ENCODE measurements at regions not wholly inside any gene's neighbourhood (a gene's known extent, or its start where the extent isn't known, plus 50 kb on each side); places are given as distances from the start of the nearest gene placed in this dataset.

DNA sequence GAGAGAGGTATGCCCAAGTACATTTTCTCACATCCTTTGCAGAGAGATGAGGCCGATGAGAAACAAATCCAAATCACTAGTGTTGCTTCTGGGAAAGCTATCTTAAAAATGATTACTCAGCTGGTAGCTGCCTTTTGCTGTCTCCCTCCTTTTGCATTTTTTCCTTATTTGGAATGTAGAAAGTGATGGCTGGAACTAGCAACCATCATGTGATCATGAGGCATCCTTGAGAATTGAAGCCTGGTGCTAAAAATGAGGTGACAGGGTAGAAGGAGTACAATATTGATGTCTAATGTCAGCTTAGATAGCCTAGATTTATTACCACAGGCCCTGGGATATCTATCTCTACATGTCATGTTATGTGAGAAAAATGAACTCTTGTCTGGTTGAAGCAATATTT, 109.3 kb upstream of the TAF11L2 start:
- H3K36me3 Mint-ChIP-seq (ENCODE audit: low read depth) = peaks cover 3% of the 10 kb centered on the region
- H3K9me3 Mint-ChIP-seq = no peaks in the 10 kb centered on the region
- H3K4me3 Mint-ChIP-seq = no peak overlapping the region
- no peaks in the 10 kb centered on the region for H3K4me1 Mint-ChIP-seq
- no peak overlapping the region for H3K27ac Mint-ChIP-seq
- TF ChIP-seq, protein P1, sequence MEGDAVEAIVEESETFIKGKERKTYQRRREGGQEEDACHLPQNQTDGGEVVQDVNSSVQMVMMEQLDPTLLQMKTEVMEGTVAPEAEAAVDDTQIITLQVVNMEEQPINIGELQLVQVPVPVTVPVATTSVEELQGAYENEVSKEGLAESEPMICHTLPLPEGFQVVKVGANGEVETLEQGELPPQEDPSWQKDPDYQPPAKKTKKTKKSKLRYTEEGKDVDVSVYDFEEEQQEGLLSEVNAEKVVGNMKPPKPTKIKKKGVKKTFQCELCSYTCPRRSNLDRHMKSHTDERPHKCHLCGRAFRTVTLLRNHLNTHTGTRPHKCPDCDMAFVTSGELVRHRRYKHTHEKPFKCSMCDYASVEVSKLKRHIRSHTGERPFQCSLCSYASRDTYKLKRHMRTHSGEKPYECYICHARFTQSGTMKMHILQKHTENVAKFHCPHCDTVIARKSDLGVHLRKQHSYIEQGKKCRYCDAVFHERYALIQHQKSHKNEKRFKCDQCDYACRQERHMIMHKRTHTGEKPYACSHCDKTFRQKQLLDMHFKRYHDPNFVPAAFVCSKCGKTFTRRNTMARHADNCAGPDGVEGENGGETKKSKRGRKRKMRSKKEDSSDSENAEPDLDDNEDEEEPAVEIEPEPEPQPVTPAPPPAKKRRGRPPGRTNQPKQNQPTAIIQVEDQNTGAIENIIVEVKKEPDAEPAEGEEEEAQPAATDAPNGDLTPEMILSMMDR (IDR thresholded peaks at IDR 0.05; ENCODE audit: unreplicated experiment in 3 of 3) = no peak
- H3K27me3 Mint-ChIP-seq (ENCODE audit: low read depth) = no peaks in the 10 kb centered on the region

GRCh38 chr5:17394086-17394485, 103.9 kb upstream of the TAF11L2 start:
- Mint-ChIP-seq H3K36me3 (ENCODE audit: low read depth) (peaks cover 3% of the 10 kb centered on the region), H3K9me3 (peaks cover 7% of the 10 kb centered on the region), H3K27ac (peak overlapping the region in 1 of 3 experiments; percentile 1), H3K27me3 (ENCODE audit: low read depth) (no peaks in the 10 kb centered on the region), H3K4me1 (no peaks in the 10 kb centered on the region), H3K4me3 (no peak overlapping the region)
- TF ChIP-seq, protein P1 (IDR thresholded peaks at IDR 0.05; ENCODE audit: unreplicated experiment in 3 of 3) = no peak

- Mint-ChIP-seq H3K27me3 (ENCODE audit: low read depth) (peaks cover under 1% of the 10 kb centered on the region), H3K4me3 (no peak overlapping the region), H3K9me3 (peaks cover 7% of the 10 kb centered on the region), H3K27ac (peak overlapping the region in 1 of 3 experiments; percentile 31), H3K36me3 (ENCODE audit: low read depth) (peaks cover 3% of the 10 kb centered on the region), H3K4me1 (peaks cover under 1% of the 10 kb centered on the region)
- TF ChIP-seq, protein P1 (IDR thresholded peaks at IDR 0.05; ENCODE audit: unreplicated experiment in 3 of 3) = no peak
Observed at GRCh38 chr5:17395106-17395880, 102.7 kb upstream of the TAF11L2 start.

GRCh38 chr5:17396247-17396646, 101.8 kb upstream of the TAF11L2 start:
- H3K4me1 Mint-ChIP-seq = peaks cover 10% of the 10 kb centered on the region
- no peak overlapping the region for H3K4me3 Mint-ChIP-seq
- H3K27ac Mint-ChIP-seq = no peak overlapping the region
- H3K9me3 Mint-ChIP-seq = peaks cover 7% of the 10 kb centered on the region
- H3K27me3 Mint-ChIP-seq (ENCODE audit: low read depth) = peaks cover 9% of the 10 kb centered on the region
- no peaks in the 10 kb centered on the region for H3K36me3 Mint-ChIP-seq (ENCODE audit: low read depth)
- TF ChIP-seq, protein P1 (IDR thresholded peaks at IDR 0.05; ENCODE audit: unreplicated experiment in 3 of 3) = no peak

DNA sequence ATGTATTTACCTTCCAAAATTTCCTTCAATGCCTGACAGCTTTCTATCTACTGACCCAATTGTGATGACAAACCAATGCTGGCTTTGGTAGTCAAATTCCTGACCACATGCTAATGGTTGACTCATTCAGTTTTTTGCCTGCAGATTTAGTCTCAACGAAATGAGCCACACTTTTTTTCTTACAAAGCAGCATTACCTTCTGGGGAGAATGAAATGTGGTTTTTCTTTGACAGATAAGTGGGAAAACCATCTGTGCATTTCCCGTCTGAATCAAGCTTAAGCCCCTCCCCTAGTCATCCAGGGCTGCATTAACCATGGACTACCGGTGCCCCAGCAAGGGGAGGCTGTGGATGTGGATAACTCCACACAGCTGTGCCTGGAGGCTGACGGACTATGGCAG, 99.6 kb upstream of the TAF11L2 start:
- peaks cover 30% of the 10 kb centered on the region for H3K4me1 Mint-ChIP-seq
- no peak overlapping the region for H3K27ac Mint-ChIP-seq
- no peak overlapping the region for H3K4me3 Mint-ChIP-seq
- H3K36me3 Mint-ChIP-seq (ENCODE audit: low read depth) = no peaks in the 10 kb centered on the region
- peaks cover 14% of the 10 kb centered on the region for H3K27me3 Mint-ChIP-seq (ENCODE audit: low read depth)
- H3K9me3 Mint-ChIP-seq = peaks cover 7% of the 10 kb centered on the region
- TF ChIP-seq, protein P1 (IDR thresholded peaks at IDR 0.05; ENCODE audit: unreplicated experiment in 3 of 3) = no peak

Measured in nephron (organoid).